Activated CD4-positive, alpha-beta memory T cell treated with anti-CD3 and anti-CD28 coated beads for 36 hours (primary cell): ENCODE measurements at regions not wholly inside any gene's neighbourhood (a gene's known extent, or its start where the extent isn't known, plus 50 kb on each side); places are given as distances from the start of the nearest gene placed in this dataset.

ENCODE experiments used
- CTCF ChIA-PET: fragments of 350-600 bp; sonication (Branson Sonifier 250); formaldehyde crosslinking; loops from one replicate; lab custom pipeline; 2021; ENCODE audit warnings: antibody characterized with exemption, inconsistent platforms; lab: Charles Lee
- POLR2A ChIA-PET: fragments of 350-600 bp; sonication (Branson Sonifier 250); formaldehyde crosslinking; loops from one replicate; lab custom pipeline; 2021; ENCODE audit warnings: antibody characterized with exemption; lab: Charles Lee
- DNase-seq: peaks from one replicate; pipeline ENCODE4 v3.0.0-alpha.2; 2020
- H3K27ac Mint-ChIP-seq: one replicate; pipeline ENCODE4 v1.8.0; 2021; ENCODE audit warnings: mixed read lengths
- H3K27me3 Mint-ChIP-seq: one replicate; pipeline ENCODE4 v1.8.0; 2021; ENCODE audit warnings: mixed read lengths
- H3K36me3 Mint-ChIP-seq: one replicate; pipeline ENCODE4 v1.8.0; 2021; ENCODE audit warnings: mixed read lengths
- H3K4me1 Mint-ChIP-seq: one replicate; pipeline ENCODE4 v1.8.0; 2021; ENCODE audit warnings: low read depth, mixed read lengths
- H3K4me3 Mint-ChIP-seq: one replicate; pipeline ENCODE4 v1.8.0; 2021; ENCODE audit warnings: mild to moderate bottlenecking, mixed read lengths
- H3K9me3 Mint-ChIP-seq: one replicate; pipeline ENCODE4 v1.8.0; 2021; ENCODE audit warnings: mixed read lengths
- intact Hi-C: fragments of 100-400 bp; cut with micrococcal nuclease; formaldehyde crosslinking; loops from one replicate; pipeline ENCODE4 v1.15.1; 2023

GRCh38 chr12:77442633-77443032 lies 377.3 kb upstream of the E2F7 start:
- H3K4me1 Mint-ChIP-seq: no peaks in the 10 kb centered on the region
- peaks cover 6% of the 10 kb centered on the region for H3K9me3 Mint-ChIP-seq
- no peaks in the 10 kb centered on the region for H3K27me3 Mint-ChIP-seq
- H3K36me3 Mint-ChIP-seq: no peaks in the 10 kb centered on the region
- H3K4me3 Mint-ChIP-seq: no peak overlapping the region
- DNase-seq: no peak
- no peak overlapping the region for H3K27ac Mint-ChIP-seq
- intact Hi-C loops: no loop called here
- ChIA-PET CTCF (no interaction called here), POLR2A (interaction anchor here (0.7 kb wide), 1 partner anchor 135 kb away, joined by 6 read pairs; no protein-coding TSS in a partner anchor)

- Mint-ChIP-seq H3K36me3 (no peaks in the 10 kb centered on the region), H3K27ac (no peak overlapping the region), H3K9me3 (peaks cover 2% of the 10 kb centered on the region), H3K4me1 (no peaks in the 10 kb centered on the region), H3K27me3 (no peaks in the 10 kb centered on the region), H3K4me3 (no peak overlapping the region)
- POLR2A ChIA-PET: no interaction called here
- CTCF ChIA-PET: no interaction called here
- intact Hi-C loops: no loop called here
- DNase-seq: no peak
These were observed 374.4 kb upstream of the E2F7 start for GRCh38 chr12:77439749-77440148.

GRCh38 chr12:77438644-77439043 lies 373.3 kb upstream of the E2F7 start:
- Mint-ChIP-seq H3K27ac (no peak overlapping the region), H3K9me3 (peaks cover 2% of the 10 kb centered on the region), H3K36me3 (no peaks in the 10 kb centered on the region), H3K27me3 (no peaks in the 10 kb centered on the region), H3K4me1 (no peaks in the 10 kb centered on the region), H3K4me3 (no peak overlapping the region)
- ChIA-PET POLR2A (no interaction called here), CTCF (no interaction called here)
- intact Hi-C loops: no loop called here
- DNase-seq: no peak

- Mint-ChIP-seq H3K27ac (no peak overlapping the region), H3K36me3 (no peaks in the 10 kb centered on the region), H3K4me1 (no peaks in the 10 kb centered on the region), H3K27me3 (no peaks in the 10 kb centered on the region), H3K9me3 (peaks cover 2% of the 10 kb centered on the region), H3K4me3 (no peak overlapping the region)
- intact Hi-C loops: no loop called here
- no peak for DNase-seq
- ChIA-PET POLR2A (no interaction called here), CTCF (no interaction called here)
These were observed 371.8 kb upstream of the E2F7 start for GRCh38 chr12:77437206-77437605.

- H3K27me3 Mint-ChIP-seq: no peaks in the 10 kb centered on the region
- ChIA-PET CTCF (no interaction called here), POLR2A (no interaction called here)
- H3K27ac Mint-ChIP-seq: no peak overlapping the region
- intact Hi-C loops: no loop called here
- no peaks in the 10 kb centered on the region for H3K4me1 Mint-ChIP-seq
- no peaks in the 10 kb centered on the region for H3K9me3 Mint-ChIP-seq
- no peak for DNase-seq
- H3K36me3 Mint-ChIP-seq: no peaks in the 10 kb centered on the region
- H3K4me3 Mint-ChIP-seq: no peak overlapping the region
These were observed 370.2 kb upstream of the E2F7 start for GRCh38 chr12:77435446-77436091.

GRCh38 chr12:77433799-77434198 lies 368.4 kb upstream of the E2F7 start:
- ChIA-PET POLR2A (no interaction called here), CTCF (no interaction called here)
- Mint-ChIP-seq H3K36me3 (no peaks in the 10 kb centered on the region), H3K4me3 (no peak overlapping the region), H3K4me1 (no peaks in the 10 kb centered on the region), H3K9me3 (no peaks in the 10 kb centered on the region), H3K27me3 (no peaks in the 10 kb centered on the region), H3K27ac (no peak overlapping the region)
- DNase-seq: no peak
- intact Hi-C loops: no loop called here

GRCh38 chr12:77429426-77429825 lies 364.1 kb upstream of the E2F7 start:
- CTCF ChIA-PET: no interaction called here
- H3K36me3 Mint-ChIP-seq: no peaks in the 10 kb centered on the region
- POLR2A ChIA-PET: no interaction called here

GRCh38 chr12:77421152-77421551 lies 355.8 kb upstream of the E2F7 start:
- no peaks in the 10 kb centered on the region for H3K4me1 Mint-ChIP-seq
- no peak for DNase-seq
- H3K27me3 Mint-ChIP-seq: no peaks in the 10 kb centered on the region
- peaks cover 14% of the 10 kb centered on the region for H3K9me3 Mint-ChIP-seq
- CTCF ChIA-PET: no interaction called here
- POLR2A ChIA-PET: no interaction called here
- no peak overlapping the region for H3K27ac Mint-ChIP-seq
- intact Hi-C loops: no loop called here
- no peaks in the 10 kb centered on the region for H3K36me3 Mint-ChIP-seq
- H3K4me3 Mint-ChIP-seq: no peak overlapping the region

More at GRCh38 chr12:77429426-77429825, 364.1 kb upstream of the E2F7 start:
- intact Hi-C loops: no loop called here
- H3K27me3 Mint-ChIP-seq: no peaks in the 10 kb centered on the region
- H3K4me1 Mint-ChIP-seq: no peaks in the 10 kb centered on the region
- peaks cover 10% of the 10 kb centered on the region for H3K9me3 Mint-ChIP-seq
- DNase-seq: no peak
- H3K27ac Mint-ChIP-seq: no peak overlapping the region
- no peak overlapping the region for H3K4me3 Mint-ChIP-seq

GRCh38 chr12:77409551-77409950 lies 344.2 kb upstream of the E2F7 start:
- Mint-ChIP-seq H3K27me3 (no peaks in the 10 kb centered on the region), H3K36me3 (no peaks in the 10 kb centered on the region), H3K9me3 (no peaks in the 10 kb centered on the region), H3K4me3 (no peak overlapping the region), H3K27ac (no peak overlapping the region), H3K4me1 (no peaks in the 10 kb centered on the region)
- no peak for DNase-seq
- CTCF ChIA-PET: no interaction called here
- POLR2A ChIA-PET: no interaction called here
- intact Hi-C loops: no loop called here

GRCh38 chr12:77407931-77408330 lies 342.6 kb upstream of the E2F7 start:
- H3K4me3 Mint-ChIP-seq: no peak overlapping the region
- no peak overlapping the region for H3K27ac Mint-ChIP-seq
- CTCF ChIA-PET: no interaction called here
- H3K4me1 Mint-ChIP-seq: no peaks in the 10 kb centered on the region
- intact Hi-C loops: no loop called here
- H3K27me3 Mint-ChIP-seq: no peaks in the 10 kb centered on the region
- no peak for DNase-seq
- no peaks in the 10 kb centered on the region for H3K36me3 Mint-ChIP-seq
- POLR2A ChIA-PET: no interaction called here
- H3K9me3 Mint-ChIP-seq: no peaks in the 10 kb centered on the region

GRCh38 chr12:77406219-77406905 lies 341.0 kb upstream of the E2F7 start:
- H3K4me1 Mint-ChIP-seq: no peaks in the 10 kb centered on the region
- H3K4me3 Mint-ChIP-seq: no peak overlapping the region

GRCh38 chr12:77402716-77403115 lies 337.3 kb upstream of the E2F7 start:
- CTCF ChIA-PET: no interaction called here
- no peak overlapping the region for H3K4me3 Mint-ChIP-seq
- H3K36me3 Mint-ChIP-seq: no peaks in the 10 kb centered on the region
- DNase-seq: no peak
- no peak overlapping the region for H3K27ac Mint-ChIP-seq
- no peaks in the 10 kb centered on the region for H3K4me1 Mint-ChIP-seq
- intact Hi-C loops: no loop called here
- POLR2A ChIA-PET: no interaction called here
- no peaks in the 10 kb centered on the region for H3K27me3 Mint-ChIP-seq
- H3K9me3 Mint-ChIP-seq: no peaks in the 10 kb centered on the region

More at GRCh38 chr12:77406219-77406905, 341.0 kb upstream of the E2F7 start:
- Mint-ChIP-seq H3K36me3 (no peaks in the 10 kb centered on the region), H3K9me3 (no peaks in the 10 kb centered on the region), H3K27ac (no peak overlapping the region), H3K27me3 (no peaks in the 10 kb centered on the region)
- intact Hi-C loops: no loop called here
- POLR2A ChIA-PET: no interaction called here
- CTCF ChIA-PET: no interaction called here
- DNase-seq: no peak

GRCh38 chr12:77401770-77402081 lies 336.4 kb upstream of the E2F7 start:
- CTCF ChIA-PET: no interaction called here
- no peaks in the 10 kb centered on the region for H3K36me3 Mint-ChIP-seq
- no peak overlapping the region for H3K4me3 Mint-ChIP-seq
- POLR2A ChIA-PET: no interaction called here
- no peaks in the 10 kb centered on the region for H3K4me1 Mint-ChIP-seq
- no peak for DNase-seq
- no peaks in the 10 kb centered on the region for H3K27me3 Mint-ChIP-seq
- intact Hi-C loops: no loop called here
- H3K27ac Mint-ChIP-seq: no peak overlapping the region
- H3K9me3 Mint-ChIP-seq: no peaks in the 10 kb centered on the region
